MG63 (cell line): ENCODE measurements at regions not wholly inside any gene's neighbourhood (a gene's known extent, or its start where the extent isn't known, plus 50 kb on each side); places are given as distances from the start of the nearest gene placed in this dataset.
A peak's percentile ranks its signal among the peaks of the same experiment; 100 is the strongest.
"Not testable (repeated sequence)": the region's sequence is repeated elsewhere in the genome, so short reads cannot be mapped to it uniquely, and the experiment has no call there.

Experiments used
- DNase-seq: peaks from one replicate; pipeline ENCODE4 v3.0.0-alpha.2; 2020
- H3K27me3 ChIP-seq: fragments of 250-450 bp; sonication (Bioruptor Pico); 2 replicates; pipeline ENCODE4 v1.5.1; 2020; ENCODE audit warnings: mild to moderate bottlenecking, moderate library complexity
- H3K36me3 ChIP-seq: fragments of 250-450 bp; sonication (Bioruptor Pico); 2 replicates; pipeline ENCODE4 v1.5.1; 2020; ENCODE audit warnings: mild to moderate bottlenecking, moderate library complexity
- H3K4me3 ChIP-seq: fragments of 250-450 bp; sonication (Bioruptor Pico); 2 replicates; pipeline ENCODE4 v1.5.1; 2020; ENCODE audit warnings: mild to moderate bottlenecking, moderate library complexity
- H3K9me3 ChIP-seq: fragments of 250-450 bp; sonication (Bioruptor Pico); 2 replicates; pipeline ENCODE4 v1.5.1; 2020; ENCODE audit warnings: mild to moderate bottlenecking, moderate library complexity

- no peak for DNase-seq
- Histone ChIP-seq H3K36me3 (no peaks in the 10 kb centered on the region), H3K27me3 (no peaks in the 10 kb centered on the region), H3K4me3 (no peak overlapping the region), H3K9me3 (no peaks in the 10 kb centered on the region)
Observed at GRCh38 chr12:13342971-13343370, 146.4 kb downstream of the EMP1 start.

DNA sequence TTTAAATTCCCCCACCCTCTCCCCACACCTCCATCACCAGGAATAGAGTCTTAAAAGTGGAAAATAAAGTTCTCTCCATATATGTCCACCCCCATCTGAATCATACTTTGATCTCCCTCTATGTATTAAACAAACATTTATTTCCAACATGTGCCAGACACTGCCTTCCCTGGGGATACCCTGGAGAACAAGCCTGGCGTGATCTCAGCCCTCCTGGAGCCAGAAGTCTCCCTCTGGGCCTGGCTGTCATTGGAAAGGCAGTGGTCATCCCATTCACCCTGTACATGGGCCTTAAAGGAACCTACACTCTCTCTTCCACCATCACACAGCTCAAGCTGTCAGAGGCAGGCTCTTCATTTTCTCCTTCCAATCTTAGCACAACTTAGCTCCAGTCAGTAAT, 143.6 kb downstream of the EMP1 start:
- Histone ChIP-seq H3K36me3 (no peaks in the 10 kb centered on the region), H3K27me3 (no peaks in the 10 kb centered on the region), H3K9me3 (no peaks in the 10 kb centered on the region), H3K4me3 (no peak overlapping the region)
- DNase-seq: peak; percentile 54

DNA sequence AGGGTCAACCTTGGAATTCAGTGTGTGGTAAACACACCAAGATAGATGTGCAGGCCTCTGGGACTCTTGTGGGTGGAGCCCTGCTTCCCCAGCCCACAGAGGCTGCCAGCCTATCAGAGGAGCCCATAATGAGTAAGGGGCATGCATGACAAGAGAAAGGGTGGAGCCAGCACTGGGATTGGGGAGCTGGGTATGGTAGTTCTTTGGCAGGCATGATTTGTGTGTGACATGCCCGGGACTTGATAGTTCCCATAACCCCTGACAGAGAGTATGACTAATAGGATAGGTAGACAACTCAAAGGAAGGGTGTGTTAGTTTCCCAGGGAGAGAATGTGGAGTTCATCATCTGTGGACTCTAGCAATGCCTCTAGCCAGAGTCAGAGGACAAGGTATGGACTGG, 143.0 kb downstream of the EMP1 start:
- H3K9me3 ChIP-seq: no peaks in the 10 kb centered on the region
- peak; percentile 10 for DNase-seq
- no peak overlapping the region for H3K4me3 ChIP-seq
- H3K36me3 ChIP-seq: no peaks in the 10 kb centered on the region
- H3K27me3 ChIP-seq: no peaks in the 10 kb centered on the region

DNA sequence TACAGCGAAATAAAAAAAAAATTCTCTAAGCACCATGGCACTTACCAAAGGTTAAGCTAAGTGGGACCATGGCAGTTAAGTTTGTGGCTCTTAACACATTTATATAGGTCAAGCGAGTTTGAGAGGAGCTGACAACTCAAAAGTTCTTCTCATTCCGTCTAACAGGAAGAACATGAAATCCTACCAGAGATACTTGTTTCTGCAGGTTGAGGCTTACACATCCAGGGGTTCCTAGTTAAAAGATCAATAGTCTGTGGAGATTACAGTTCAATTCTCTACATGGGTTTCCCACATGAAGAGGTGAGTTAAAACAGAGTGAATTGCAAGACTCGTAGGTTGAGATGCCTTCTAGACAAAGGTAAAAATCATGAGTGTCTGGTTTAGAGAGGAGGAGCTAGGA, 142.6 kb downstream of the EMP1 start:
- no peaks in the 10 kb centered on the region for H3K9me3 ChIP-seq
- DNase-seq: no peak
- H3K36me3 ChIP-seq: no peaks in the 10 kb centered on the region
- H3K27me3 ChIP-seq: no peaks in the 10 kb centered on the region
- H3K4me3 ChIP-seq: no peak overlapping the region

DNA sequence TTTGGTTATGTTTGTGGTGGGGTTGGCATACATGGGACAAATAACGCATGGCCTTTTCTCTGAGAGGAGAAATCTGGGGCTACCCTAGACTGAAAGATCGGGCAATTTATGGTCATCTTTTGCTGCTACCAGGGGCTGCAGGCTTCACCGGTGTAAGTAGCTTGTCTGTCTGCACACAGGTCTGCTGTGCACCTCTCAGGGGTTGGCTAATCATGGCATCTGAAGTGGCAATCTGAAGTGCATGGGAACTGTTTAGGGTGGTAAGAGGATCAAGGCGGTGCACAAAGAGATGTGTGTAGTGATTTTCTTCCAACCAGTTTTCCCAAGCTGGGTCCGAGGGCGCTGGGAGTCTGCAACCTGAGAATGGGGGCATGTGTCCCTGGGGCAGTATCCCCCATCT, 141.3 kb downstream of the EMP1 start:
- no peaks in the 10 kb centered on the region for H3K27me3 ChIP-seq
- H3K36me3 ChIP-seq: no peaks in the 10 kb centered on the region
- no peak overlapping the region for H3K4me3 ChIP-seq
- H3K9me3 ChIP-seq: no peaks in the 10 kb centered on the region
- DNase-seq: no peak

GRCh38 chr12:13336216-13336615, 139.7 kb downstream of the EMP1 start:
- no peak for DNase-seq
- Histone ChIP-seq H3K9me3 (no peaks in the 10 kb centered on the region), H3K36me3 (no peaks in the 10 kb centered on the region), H3K27me3 (no peaks in the 10 kb centered on the region), H3K4me3 (no peak overlapping the region)

GRCh38 chr12:13328535-13328934, 132.0 kb downstream of the EMP1 start:
- Histone ChIP-seq H3K27me3 (no peaks in the 10 kb centered on the region), H3K4me3 (no peak overlapping the region), H3K36me3 (no peaks in the 10 kb centered on the region), H3K9me3 (no peaks in the 10 kb centered on the region)
- DNase-seq: no peak

DNA sequence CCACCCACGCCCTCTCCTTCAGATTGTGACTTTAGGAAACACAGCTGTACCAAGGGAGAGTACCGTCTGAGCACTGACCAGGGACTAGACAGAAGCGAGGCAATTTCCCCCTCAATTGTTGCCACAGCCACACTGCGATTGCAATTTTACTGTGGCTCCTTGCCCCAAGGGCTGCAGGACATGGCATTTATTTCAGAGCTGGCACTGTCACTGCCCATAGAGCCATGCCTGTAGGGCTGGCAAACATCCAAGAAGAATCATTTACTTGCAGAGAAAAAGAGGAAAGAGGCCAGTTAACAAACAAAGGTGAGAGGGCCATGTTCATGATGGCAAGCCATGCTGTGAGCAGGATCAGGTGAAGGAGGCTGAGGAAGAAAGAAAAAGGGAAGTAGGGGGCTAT, 129.6 kb downstream of the EMP1 start:
- Histone ChIP-seq H3K9me3 (no peaks in the 10 kb centered on the region), H3K36me3 (no peaks in the 10 kb centered on the region), H3K4me3 (no peak overlapping the region), H3K27me3 (no peaks in the 10 kb centered on the region)
- DNase-seq: no peak

DNA sequence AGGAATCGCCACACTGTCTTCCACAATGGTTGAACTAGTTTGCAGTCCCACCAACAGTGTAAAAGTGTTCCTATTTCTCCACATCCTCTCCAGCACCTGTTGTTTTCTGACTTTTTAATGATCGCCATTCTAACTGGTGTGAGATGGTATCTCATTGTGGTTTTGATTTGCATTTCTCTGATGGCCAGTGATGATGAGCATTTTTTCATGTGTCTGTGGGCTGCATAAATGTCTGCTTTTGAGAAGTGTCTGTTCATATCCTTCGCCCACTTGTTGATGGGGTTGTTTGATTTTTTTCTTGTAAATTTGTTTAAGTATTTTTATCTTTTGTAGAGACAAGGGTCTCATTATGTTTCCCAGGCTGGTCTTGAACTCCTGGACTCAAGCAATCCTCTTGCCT, 128.5 kb downstream of the EMP1 start:
- H3K27me3 ChIP-seq, H3K9me3 ChIP-seq, DNase-seq, H3K36me3 ChIP-seq, H3K4me3 ChIP-seq: not testable (repeated sequence)

GRCh38 chr12:13318231-13319015, 121.9 kb downstream of the EMP1 start:
- H3K4me3 ChIP-seq: no peak overlapping the region

GRCh38 chr12:13316587-13317246, 120.2 kb downstream of the EMP1 start:
- Histone ChIP-seq H3K9me3 (no peaks in the 10 kb centered on the region), H3K36me3 (no peaks in the 10 kb centered on the region), H3K27me3 (no peaks in the 10 kb centered on the region), H3K4me3 (no peak overlapping the region)
- no peak for DNase-seq

More at GRCh38 chr12:13318231-13319015, 121.9 kb downstream of the EMP1 start:
- Histone ChIP-seq H3K9me3 (no peaks in the 10 kb centered on the region), H3K36me3 (no peaks in the 10 kb centered on the region), H3K27me3 (no peaks in the 10 kb centered on the region)
- no peak for DNase-seq

DNA sequence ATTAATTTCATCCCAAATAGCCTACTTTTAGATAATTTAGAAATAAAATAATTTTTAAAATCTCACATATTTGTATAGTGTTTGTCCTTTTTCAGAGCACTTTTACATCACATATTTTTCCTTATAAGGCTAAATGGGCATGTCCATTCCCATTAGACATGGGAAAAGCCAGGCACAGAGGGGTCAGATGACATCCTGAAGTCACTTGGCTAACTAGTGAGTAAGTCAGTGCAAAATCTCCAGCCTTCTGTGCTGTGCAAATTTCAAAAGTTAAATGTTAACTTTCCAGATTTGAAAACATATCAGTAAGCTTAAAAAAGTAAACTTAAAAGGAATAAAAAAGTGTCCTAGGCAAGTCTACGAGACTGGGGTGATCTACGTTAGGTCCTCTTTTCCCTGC, 117.4 kb downstream of the EMP1 start:
- no peak for DNase-seq
- Histone ChIP-seq H3K9me3 (no peaks in the 10 kb centered on the region), H3K4me3 (no peak overlapping the region), H3K27me3 (no peaks in the 10 kb centered on the region), H3K36me3 (no peaks in the 10 kb centered on the region)

DNA sequence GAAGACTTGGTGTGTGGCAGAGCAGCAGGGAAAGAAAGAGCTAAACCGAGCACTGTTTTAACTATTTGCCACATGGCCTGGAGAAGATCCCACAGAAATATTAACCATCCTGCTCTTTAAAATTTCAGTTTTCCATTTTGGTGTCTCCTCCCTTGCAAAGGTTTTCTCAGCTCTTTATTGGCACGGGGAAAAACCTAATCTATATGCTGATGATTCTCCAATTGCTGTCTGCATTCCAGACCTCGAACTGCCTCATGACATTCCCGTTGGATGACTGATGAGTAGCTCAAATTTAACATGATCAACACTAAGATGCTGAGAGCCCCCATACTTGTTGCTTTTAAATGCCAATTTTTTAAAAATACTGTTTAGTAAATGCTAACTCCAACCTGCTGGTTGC, 115.0 kb downstream of the EMP1 start:
- Histone ChIP-seq H3K36me3 (no peaks in the 10 kb centered on the region), H3K9me3 (no peaks in the 10 kb centered on the region), H3K4me3 (no peak overlapping the region), H3K27me3 (no peaks in the 10 kb centered on the region)
- no peak for DNase-seq

DNA sequence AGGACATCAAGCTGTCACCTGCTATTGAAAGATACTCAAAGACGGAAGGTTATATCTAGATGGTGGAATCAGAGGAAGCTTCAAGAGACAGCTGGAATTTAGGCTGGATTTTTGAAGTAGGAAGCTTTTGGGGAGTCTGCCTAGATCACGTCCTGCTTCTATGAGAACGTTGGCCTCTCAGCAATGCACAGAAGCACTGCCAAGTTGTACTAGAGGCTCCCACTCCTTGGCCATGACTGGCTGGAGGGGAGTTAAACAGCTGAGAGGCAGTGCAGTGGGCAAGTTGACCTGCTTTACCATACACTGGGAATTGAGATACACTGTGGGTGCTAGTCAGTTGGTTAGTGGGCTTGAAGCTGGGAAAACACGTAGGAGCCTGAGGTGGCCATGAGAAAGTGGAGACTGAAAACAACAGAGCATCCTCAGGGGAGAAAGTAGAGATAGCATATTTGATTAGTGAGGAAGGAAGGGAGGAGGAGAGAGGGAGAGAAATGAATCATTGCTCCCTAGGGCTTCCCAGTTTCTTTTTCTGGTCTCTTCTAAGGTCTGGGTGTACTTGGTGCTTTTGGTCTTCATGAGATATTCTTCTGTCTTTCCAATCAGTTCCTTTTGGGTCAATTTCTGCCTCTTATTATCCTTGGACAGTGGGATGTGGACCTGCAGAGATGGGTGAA, 110.8 kb downstream of the EMP1 start:
- H3K27me3 ChIP-seq: no peaks in the 10 kb centered on the region; the same call in 1 of the 2 replicates
- no peaks in the 10 kb centered on the region for H3K9me3 ChIP-seq
- H3K4me3 ChIP-seq: no peak overlapping the region
- no peak for DNase-seq
- H3K36me3 ChIP-seq: no peaks in the 10 kb centered on the region

DNA sequence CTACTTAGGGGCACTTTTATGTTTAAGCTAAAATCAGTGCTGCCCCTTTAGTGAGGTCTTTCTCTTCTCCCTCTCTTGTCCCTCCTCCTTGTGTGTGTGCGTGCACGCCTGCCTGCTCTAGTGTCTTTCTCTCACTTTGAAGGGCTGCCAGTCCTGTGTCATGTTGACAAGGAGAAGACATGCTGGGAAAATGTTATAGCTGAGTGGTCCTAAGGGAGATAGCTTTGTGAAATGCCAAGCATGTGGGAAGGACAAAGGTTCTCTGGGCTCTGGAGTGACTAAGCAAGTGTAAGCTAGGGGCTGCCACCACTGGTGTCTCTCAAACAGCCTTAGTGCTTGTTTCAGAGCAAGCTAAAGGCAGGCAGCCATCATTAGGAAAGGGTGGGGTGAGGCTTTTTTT, 108.4 kb downstream of the EMP1 start:
- no peak for DNase-seq
- Histone ChIP-seq H3K9me3 (no peaks in the 10 kb centered on the region), H3K36me3 (no peaks in the 10 kb centered on the region), H3K4me3 (no peak overlapping the region), H3K27me3 (no peaks in the 10 kb centered on the region; the same call in 1 of the 2 replicates)

DNA sequence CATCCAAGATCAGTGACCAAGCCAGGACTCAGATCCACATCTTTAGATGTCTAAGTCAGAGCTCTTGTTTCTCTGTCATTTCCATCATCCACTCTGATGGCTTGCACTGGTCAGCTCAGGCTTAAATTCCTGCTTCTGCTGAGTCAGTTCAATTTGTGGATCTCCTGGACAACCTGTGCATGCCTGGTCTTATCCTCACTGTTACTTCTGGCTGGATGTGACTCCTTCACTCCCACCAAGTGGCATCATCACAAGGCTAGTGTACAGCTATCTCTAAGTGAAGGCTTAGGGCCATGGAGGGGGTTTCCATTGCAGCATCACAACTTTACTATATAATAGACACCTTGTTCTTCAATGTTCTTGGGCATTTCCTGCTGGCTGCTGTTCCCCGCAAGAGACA, 102.9 kb downstream of the EMP1 start:
- H3K36me3 ChIP-seq: no peaks in the 10 kb centered on the region
- no peaks in the 10 kb centered on the region for H3K27me3 ChIP-seq
- DNase-seq: no peak
- H3K9me3 ChIP-seq: no peaks in the 10 kb centered on the region
- H3K4me3 ChIP-seq: no peak overlapping the region

GRCh38 chr12:13293096-13293495, 96.6 kb downstream of the EMP1 start:
- no peaks in the 10 kb centered on the region for H3K27me3 ChIP-seq
- H3K4me3 ChIP-seq: no peak overlapping the region
- no peak for DNase-seq
- no peaks in the 10 kb centered on the region for H3K9me3 ChIP-seq
- no peaks in the 10 kb centered on the region for H3K36me3 ChIP-seq
